SK-N-SH treated with all-trans-retinoic acid at 6 μM for 48 hours (cell line): ENCODE measurements at regions not wholly inside any gene's neighbourhood (a gene's known extent, or its start where the extent isn't known, plus 50 kb on each side); places are given as distances from the start of the nearest gene placed in this dataset.

ENCODE experiments used
- ATAC-seq: fragments of 200-7000 bp; cut with Tn5 transposase; 3 replicates; pipeline ENCODE4 v1.9.1; 2020; ENCODE audit warnings: mild to moderate bottlenecking, moderate library complexity
- ARNTL ChIP-seq: fragments of 450-650 bp; formaldehyde crosslinking; IDR thresholded peaks from 2 replicates; pipeline ENCODE4 v1.5.0; 2020; ENCODE audit warnings: low read depth, mild to moderate bottlenecking, moderate library complexity, borderline replicate concordance
- BACH2 ChIP-seq: fragments of 250-450 bp; sonication (Bioruptor Pico); IDR thresholded peaks from 2 replicates; pipeline ENCODE4 v1.9.0; 2021; ENCODE audit warnings: mild to moderate bottlenecking, borderline replicate concordance
- CREB5 ChIP-seq: fragments of 250-450 bp; sonication (Bioruptor Pico); IDR thresholded peaks from 2 replicates; pipeline ENCODE4 v1.5.1; 2020; ENCODE audit warnings: low read depth, mild to moderate bottlenecking, moderate library complexity
- CSDC2 ChIP-seq: fragments of 250-450 bp; sonication (Bioruptor Pico); IDR thresholded peaks from 2 replicates; pipeline ENCODE4 v1.5.0; 2020; ENCODE audit warnings: mild to moderate bottlenecking, moderate library complexity
- CSRNP3 ChIP-seq: fragments of 250-450 bp; sonication (Bioruptor Pico); IDR thresholded peaks from 2 replicates; pipeline ENCODE4 v1.5.1; 2021; ENCODE audit warnings: mild to moderate bottlenecking, moderate library complexity
- GLIS3 ChIP-seq: fragments of 250-450 bp; sonication (Bioruptor Pico); IDR thresholded peaks from 2 replicates; pipeline ENCODE4 v1.5.0; 2020; ENCODE audit warnings: mild to moderate bottlenecking, moderate library complexity
- ISL1 ChIP-seq: fragments of 250-450 bp; sonication (Bioruptor Pico); IDR thresholded peaks from 2 replicates; pipeline ENCODE4 v2.1.2; 2022; ENCODE audit warnings: mild to moderate bottlenecking, moderate library complexity
- OSR1 ChIP-seq: fragments of 250-450 bp; sonication (Bioruptor Pico); IDR thresholded peaks from 2 replicates; pipeline ENCODE4 v1.8.0; 2022; ENCODE audit warnings: moderate library complexity, mild to moderate bottlenecking, inconsistent platforms
- PATZ1 ChIP-seq: fragments of 250-450 bp; sonication (Bioruptor Pico); IDR thresholded peaks from 2 replicates; pipeline ENCODE4 v1.8.0; 2020; ENCODE audit warnings: mild to moderate bottlenecking, moderate library complexity, borderline replicate concordance
- POU6F1 ChIP-seq: fragments of 250-450 bp; sonication (Bioruptor Pico); IDR thresholded peaks from 2 replicates; pipeline ENCODE4 v1.8.0; 2021; ENCODE audit warnings: low read depth, mild to moderate bottlenecking, moderate library complexity, borderline replicate concordance
- PPARA ChIP-seq: fragments of 250-450 bp; sonication (Bioruptor Pico); IDR thresholded peaks from 2 replicates; pipeline ENCODE4 v1.5.0; 2020; ENCODE audit warnings: mild to moderate bottlenecking, borderline replicate concordance
- RARB ChIP-seq: fragments of 250-450 bp; sonication (Bioruptor Pico); IDR thresholded peaks from 2 replicates; pipeline ENCODE4 v1.8.0; 2021; ENCODE audit warnings: mild to moderate bottlenecking, moderate library complexity
- SNAI2 ChIP-seq: fragments of 250-450 bp; sonication (Bioruptor Pico); IDR thresholded peaks from 2 replicates; pipeline ENCODE4 v1.5.0; 2020; ENCODE audit warnings: mild to moderate bottlenecking, moderate library complexity
- TCF4 ChIP-seq: fragments of 250-450 bp; sonication (Bioruptor Pico); IDR thresholded peaks from 2 replicates; pipeline ENCODE4 v1.8.0; 2021; ENCODE audit warnings: mild to moderate bottlenecking, moderate library complexity, borderline replicate concordance
- TOX ChIP-seq: fragments of 250-450 bp; sonication (Bioruptor Pico); IDR thresholded peaks from 2 replicates; pipeline ENCODE4 v1.8.0; 2021; ENCODE audit warnings: mild to moderate bottlenecking, moderate library complexity, borderline replicate concordance
- TSHZ2 ChIP-seq: fragments of 250-450 bp; sonication (Bioruptor Pico); IDR thresholded peaks from 2 replicates; pipeline ENCODE4 v1.5.0; 2020; ENCODE audit warnings: mild to moderate bottlenecking, moderate library complexity
- ZC3H10 ChIP-seq: fragments of 250-450 bp; sonication (Bioruptor Pico); IDR thresholded peaks from 2 replicates; pipeline ENCODE4 v1.5.1; 2021; ENCODE audit warnings: mild to moderate bottlenecking, moderate library complexity
- ZFP3 ChIP-seq: fragments of 250-450 bp; sonication (Bioruptor Pico); IDR thresholded peaks from 2 replicates; pipeline ENCODE4 v1.5.0; 2020; ENCODE audit warnings: mild to moderate bottlenecking, moderate library complexity
- ZFP30 ChIP-seq: fragments of 450-650 bp; formaldehyde crosslinking; IDR thresholded peaks from 2 replicates; pipeline ENCODE4 v1.5.0; 2022; ENCODE audit warnings: mild to moderate bottlenecking, moderate library complexity
- ZNF565 ChIP-seq: fragments of 450-650 bp; formaldehyde crosslinking; conservative IDR thresholded peaks from 2 replicates; pipeline ENCODE4 v1.5.0; 2020; ENCODE audit warnings: low read depth, mild to moderate bottlenecking, moderate library complexity

- no peak for TF ChIP-seq BACH2 (CRISPR knock-in tag)
- TF ChIP-seq ZFP3 (CRISPR knock-in tag), result no peak
- TF ChIP-seq POU6F1 (CRISPR knock-in tag), result no peak
- TF ChIP-seq CSDC2 (CRISPR knock-in tag), result no peak
- no peak for ATAC-seq
Observed at GRCh38 chr6:126113261-126113660, 126.9 kb downstream of the TRMT11 start.

- no peak for ATAC-seq
- TF ChIP-seq PATZ1 (CRISPR knock-in tag) (no peak), SNAI2 (CRISPR knock-in tag) (no peak), TOX (no peak), OSR1 (CRISPR knock-in tag) (no peak), ISL1 (no peak), BACH2 (CRISPR knock-in tag) (no peak), ZNF565 (CRISPR knock-in tag) (no peak), ARNTL (CRISPR knock-in tag) (no peak), RARB (CRISPR knock-in tag) (no peak), ZFP30 (CRISPR knock-in tag) (no peak), ZFP3 (CRISPR knock-in tag) (no peak), TCF4 (no peak), CREB5 (CRISPR knock-in tag) (no peak), CSDC2 (CRISPR knock-in tag) (no peak), ZC3H10 (CRISPR knock-in tag) (no peak), TSHZ2 (CRISPR knock-in tag) (no peak), POU6F1 (CRISPR knock-in tag) (no peak)
Observed at GRCh38 chr6:126117251-126117650, 130.9 kb downstream of the TRMT11 start.

- TF ChIP-seq ZNF565 (CRISPR knock-in tag) (no peak), ISL1 (peak; percentile 78), SNAI2 (CRISPR knock-in tag) (no peak), GLIS3 (CRISPR knock-in tag) (no peak), PPARA (no peak), CSRNP3 (CRISPR knock-in tag) (no peak), PATZ1 (CRISPR knock-in tag) (no peak), TOX (no peak), ARNTL (CRISPR knock-in tag) (no peak)
- ATAC-seq, result peak; percentile 44; the same call in 2 of the 3 replicates
Observed at GRCh38 chr6:126118058-126118755, 131.9 kb downstream of the TRMT11 start.
